T-cell (primary cell): ENCODE measurements at regions not wholly inside any gene's neighbourhood (a gene's known extent, or its start where the extent isn't known, plus 50 kb on each side); places are given as distances from the start of the nearest gene placed in this dataset.

Experiments used
- ATAC-seq, 4 experiments: fragments of 200-7000 bp in 3 of 4; fragments of 150-1000 bp in 1 of 4; cut with Tn5 transposase; replicated peaks in 1 of 4; 1 replicate in 3 of 4; 2 replicates in 1 of 4; pipeline ENCODE4 v1.10.0; 2021; ENCODE audit warnings: moderate library complexity in 3 of 4, mild to moderate bottlenecking in 2 of 4, moderate number of reproducible peaks in 1 of 4
- CTCF ChIA-PET, 2 donors: fragments of 300-600 bp; sonication (Branson Sonifier 250); formaldehyde crosslinking; loops; one replicate each; lab custom pipeline; 2022; ENCODE audit warnings: antibody characterized with exemption in 2 of 2; lab: Charles Lee
- POLR2A ChIA-PET, 2 donors: fragments of 300-600 bp; sonication (Branson Sonifier 250); formaldehyde crosslinking; loops; one replicate each; lab custom pipeline; 2022; ENCODE audit warnings: antibody characterized with exemption in 2 of 2; lab: Charles Lee
- DNase-seq, 35 experiments: peaks; one replicate each; pipeline versions ENCODE4 v3.0.0 to v3.0.0-alpha.2; 2013 to 2023
- H3K27ac ChIP-seq: one replicate; pipeline ENCODE4 v1.5.1; 2013; ENCODE audit warnings: low read length
- H3K27me3 ChIP-seq, 2 experiments: replicated peaks in 1 of 2; 1 replicate in 1 of 2; 2 replicates in 1 of 2; pipeline versions ENCODE4 v1.6.1 to v1.7.0; 2013; ENCODE audit warnings: low read length in 1 of 2, mixed read lengths in 1 of 2; ENCODE audit not compliant: control insufficient read depth in 2 of 2, insufficient read depth in 2 of 2; ENCODE audit errors: extremely low read depth in 1 of 2
- H3K36me3 ChIP-seq, 2 donors: 1 replicate in 1 of 2; 2 replicates in 1 of 2; pipeline versions ENCODE4 v1.6.1 to v1.7.0; 2013; ENCODE audit warnings: low read length in 1 of 2; ENCODE audit not compliant: control insufficient read depth in 2 of 2, insufficient read depth in 1 of 2; ENCODE audit errors: extremely low read depth in 1 of 2
- H3K4me1 ChIP-seq, 2 experiments: 1 replicate in 1 of 2; 2 replicates in 1 of 2; pipeline versions ENCODE4 v1.6.1 to v1.7.0; 2013; ENCODE audit warnings: low read length in 2 of 2, mixed read lengths in 1 of 2; ENCODE audit not compliant: insufficient read depth in 2 of 2, control insufficient read depth in 1 of 2; ENCODE audit errors: extremely low read depth in 1 of 2
- H3K4me3 ChIP-seq, 2 donors: 1 replicate in 1 of 2; 2 replicates in 1 of 2; pipeline versions ENCODE4 v1.5.1 to v1.7.0; 2013; ENCODE audit warnings: mild to moderate bottlenecking in 2 of 2, low read length in 1 of 2, moderate library complexity in 1 of 2; ENCODE audit not compliant: control insufficient read depth in 1 of 2; ENCODE audit errors: extremely low read depth in 1 of 2
- H3K9me3 ChIP-seq: 2 replicates; pipeline ENCODE4 v1.7.0; 2013
- H3K27ac Mint-ChIP-seq, 2 donors: one replicate each; pipeline ENCODE4 v1.8.0; 2020 to 2021; ENCODE audit warnings: mild to moderate bottlenecking in 2 of 2, mixed read lengths in 2 of 2
- H3K27me3 Mint-ChIP-seq, 2 donors: one replicate each; pipeline ENCODE4 v1.8.0; 2021 to 2022; ENCODE audit warnings: mixed read lengths in 2 of 2
- H3K36me3 Mint-ChIP-seq: one replicate; pipeline ENCODE4 v1.8.0; 2021; ENCODE audit warnings: mixed read lengths
- H3K4me1 Mint-ChIP-seq, 3 donors: one replicate each; pipeline ENCODE4 v1.8.0; 2020 to 2022; ENCODE audit warnings: mixed read lengths in 3 of 3, mild to moderate bottlenecking in 1 of 3
- H3K4me3 Mint-ChIP-seq, 3 donors: one replicate each; pipeline ENCODE4 v1.8.0; 2020 to 2022; ENCODE audit warnings: mild to moderate bottlenecking in 3 of 3, mixed read lengths in 3 of 3, moderate library complexity in 3 of 3
- H3K9me3 Mint-ChIP-seq, 3 donors: one replicate each; pipeline ENCODE4 v1.8.0; 2020 to 2022; ENCODE audit warnings: mixed read lengths in 3 of 3
- WGBS: methylation state at CpG from one replicate; pipeline ENCODE4 v1.1.5; 2013; ENCODE audit warnings: missing lambda C conversion rate; ENCODE audit not compliant: insufficient coverage; 5-methylcytosine and 5-hydroxymethylcytosine counted together

DNA sequence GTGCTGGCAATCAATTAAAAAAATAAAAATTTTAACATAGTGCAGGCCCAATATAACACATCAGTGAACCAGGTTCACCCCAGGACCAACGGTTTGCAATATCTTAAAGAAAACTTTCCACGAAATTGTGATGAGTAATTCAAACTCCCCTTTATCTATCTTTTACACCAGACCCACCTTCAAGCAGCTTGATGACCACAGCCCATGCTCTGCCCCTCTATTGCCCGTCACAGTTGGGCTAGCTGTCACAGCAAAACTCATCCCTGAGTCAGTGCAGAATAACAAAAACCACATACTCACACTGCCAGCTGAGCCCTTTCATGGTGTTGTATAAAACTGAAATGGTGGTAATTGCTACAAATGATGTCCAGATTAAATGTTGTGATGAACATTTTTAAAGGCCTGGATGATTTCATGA, 112.5 kb upstream of the CREB1 start:
- Histone ChIP-seq H3K27ac (no peak overlapping the region), H3K36me3 (no peaks in the 10 kb centered on the region), H3K9me3 (no peaks in the 10 kb centered on the region), H3K4me3 (no peak overlapping the region), H3K4me1 (no peaks in the 10 kb centered on the region), H3K27me3 (no peaks in the 10 kb centered on the region)
- DNase-seq (no peak), ATAC-seq (no peak)
- Mint-ChIP-seq H3K4me3 (no peak overlapping the region), H3K9me3 (no peaks in the 10 kb centered on the region), H3K36me3 (no peaks in the 10 kb centered on the region), H3K4me1 (no peaks in the 10 kb centered on the region), H3K27me3 (no peaks in the 10 kb centered on the region), H3K27ac (no peak overlapping the region)
- POLR2A ChIA-PET: no interaction called here
- CTCF ChIA-PET: interaction anchor here in 1 of 2 donors (0.5 kb wide), 1 partner anchor 665 kb away, joined by 4 read pairs; no protein-coding TSS in a partner anchor
- WGBS: 47% methylated on average over 2 of the region's 3 CpGs

- CTCF ChIA-PET: interaction anchor here in 1 of 2 donors (0.8 kb wide), 1 partner anchor 82 kb away, joined by 3 read pairs; no protein-coding TSS in a partner anchor
These were observed 111.3 kb upstream of the CREB1 start for GRCh38 chr2:207418419-207418818.

DNA sequence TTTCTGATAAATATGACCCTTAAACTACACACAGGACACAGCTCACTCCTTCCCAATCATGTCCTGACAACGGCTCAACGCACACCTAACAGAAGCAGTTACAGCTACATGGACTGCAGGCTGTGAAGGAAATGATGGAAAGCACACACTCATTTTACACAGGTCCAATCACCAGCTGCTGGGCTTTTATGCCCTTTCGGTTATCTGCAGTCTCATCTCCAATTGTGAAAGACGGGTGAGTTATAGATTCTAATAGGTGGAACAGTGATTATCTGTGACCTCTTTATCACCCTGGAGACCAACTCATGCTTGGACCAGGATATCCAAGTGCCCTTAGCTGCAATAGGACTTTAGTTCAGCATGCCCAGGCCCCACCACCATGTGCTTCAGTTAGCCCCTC, 110.4 kb upstream of the CREB1 start:
- Histone ChIP-seq H3K36me3 (no peaks in the 10 kb centered on the region), H3K4me3 (no peak overlapping the region), H3K4me1 (no peaks in the 10 kb centered on the region), H3K27ac (no peak overlapping the region), H3K27me3 (no peaks in the 10 kb centered on the region), H3K9me3 (no peaks in the 10 kb centered on the region)
- Mint-ChIP-seq H3K36me3 (no peaks in the 10 kb centered on the region), H3K9me3 (no peaks in the 10 kb centered on the region), H3K4me3 (no peak overlapping the region), H3K4me1 (peaks cover 0 to 6% (median 2%) of the 10 kb centered on the region in 3 donors), H3K27ac (no peak overlapping the region), H3K27me3 (no peaks in the 10 kb centered on the region)
- POLR2A ChIA-PET: no interaction called here
- WGBS: 100% methylated on average over 2 of the region's 4 CpGs
- ATAC-seq: no peak
- CTCF ChIA-PET: no interaction called here
- no peak for DNase-seq

More at GRCh38 chr2:207418419-207418818, 111.3 kb upstream of the CREB1 start:
- POLR2A ChIA-PET: no interaction called here
- no peak overlapping the region for H3K27ac Mint-ChIP-seq
- H3K27me3 Mint-ChIP-seq: no peaks in the 10 kb centered on the region
- ATAC-seq: no peak
- no peak for DNase-seq
- H3K4me1 ChIP-seq: no peaks in the 10 kb centered on the region
- no peak overlapping the region for H3K4me3 ChIP-seq
- no peaks in the 10 kb centered on the region for H3K36me3 Mint-ChIP-seq
- H3K9me3 Mint-ChIP-seq: no peaks in the 10 kb centered on the region
- H3K27me3 ChIP-seq: no peaks in the 10 kb centered on the region
- H3K36me3 ChIP-seq: no peaks in the 10 kb centered on the region
- no peaks in the 10 kb centered on the region for H3K9me3 ChIP-seq
- WGBS: 54% methylated on average over 3 of the region's 4 CpGs
- H3K4me1 Mint-ChIP-seq: no peaks in the 10 kb centered on the region
- H3K4me3 Mint-ChIP-seq: no peak overlapping the region
- H3K27ac ChIP-seq: no peak overlapping the region

- CTCF ChIA-PET: no interaction called here
These were observed 108.1 kb upstream of the CREB1 start for GRCh38 chr2:207421671-207422070.

DNA sequence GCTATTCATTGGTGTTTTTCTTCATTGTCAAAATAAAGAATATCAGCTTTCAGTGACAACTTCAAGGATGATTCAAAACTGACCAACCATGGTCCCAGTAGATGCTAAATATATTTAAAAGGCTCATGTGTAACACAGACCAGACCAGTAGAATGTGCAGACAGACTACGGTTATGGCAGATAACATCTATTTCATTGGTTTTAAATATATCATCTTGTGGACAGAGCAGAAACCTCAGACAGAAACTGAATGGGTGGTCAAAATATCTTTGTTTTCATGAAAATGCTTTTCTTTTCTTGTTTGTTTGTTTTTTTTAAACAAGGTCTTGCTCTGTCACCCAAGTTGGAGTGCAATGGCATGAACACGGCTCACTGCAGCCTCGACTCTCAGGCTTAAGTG, 107.4 kb upstream of the CREB1 start:
- DNase-seq: no peak
- Mint-ChIP-seq H3K36me3 (no peaks in the 10 kb centered on the region), H3K4me3 (no peak overlapping the region), H3K4me1 (peaks cover 0 to 7% (median 2%) of the 10 kb centered on the region in 3 donors), H3K27me3 (no peaks in the 10 kb centered on the region), H3K27ac (no peak overlapping the region), H3K9me3 (no peaks in the 10 kb centered on the region)
- WGBS: no CpG with 5 or more reads among the region's 3 CpGs
- no peaks in the 10 kb centered on the region for H3K27me3 ChIP-seq
- no peaks in the 10 kb centered on the region for H3K9me3 ChIP-seq
- ChIA-PET POLR2A (no interaction called here), CTCF (no interaction called here)
- no peak overlapping the region for H3K27ac ChIP-seq
- H3K4me1 ChIP-seq: no peaks in the 10 kb centered on the region
- ATAC-seq: no peak
- no peak overlapping the region for H3K4me3 ChIP-seq
- no peaks in the 10 kb centered on the region for H3K36me3 ChIP-seq

More at GRCh38 chr2:207421671-207422070, 108.1 kb upstream of the CREB1 start:
- H3K36me3 ChIP-seq: no peaks in the 10 kb centered on the region
- no peaks in the 10 kb centered on the region for H3K27me3 Mint-ChIP-seq
- DNase-seq: no peak
- peaks cover 0 to 7% (median 2%) of the 10 kb centered on the region in 3 donors for H3K4me1 Mint-ChIP-seq
- no peak overlapping the region for H3K27ac ChIP-seq
- H3K4me3 ChIP-seq: no peak overlapping the region
- no peak for ATAC-seq
- no peak overlapping the region for H3K27ac Mint-ChIP-seq
- no peak overlapping the region for H3K4me3 Mint-ChIP-seq
- no peaks in the 10 kb centered on the region for H3K36me3 Mint-ChIP-seq
- H3K9me3 ChIP-seq: no peaks in the 10 kb centered on the region
- POLR2A ChIA-PET: no interaction called here
- no peaks in the 10 kb centered on the region for H3K9me3 Mint-ChIP-seq
- WGBS: 95% methylated on average over 7 of the region's 12 CpGs
- H3K4me1 ChIP-seq: no peaks in the 10 kb centered on the region
- no peaks in the 10 kb centered on the region for H3K27me3 ChIP-seq

GRCh38 chr2:207423886-207424285, 105.9 kb upstream of the CREB1 start:
- Mint-ChIP-seq H3K36me3 (no peaks in the 10 kb centered on the region), H3K27ac (no peak overlapping the region), H3K4me1 (peaks cover 0 to 7% (median 2%) of the 10 kb centered on the region in 3 donors), H3K27me3 (no peaks in the 10 kb centered on the region), H3K4me3 (no peak overlapping the region), H3K9me3 (no peaks in the 10 kb centered on the region)
- Histone ChIP-seq H3K4me3 (no peak overlapping the region), H3K4me1 (no peaks in the 10 kb centered on the region), H3K36me3 (no peaks in the 10 kb centered on the region), H3K27me3 (no peaks in the 10 kb centered on the region), H3K9me3 (no peaks in the 10 kb centered on the region), H3K27ac (no peak overlapping the region)
- DNase-seq: peak in 16 of 35 experiments; percentile 2 to 28 (median 8)
- CTCF ChIA-PET: no interaction called here
- WGBS: no CpG with 5 or more reads among the region's 3 CpGs
- no peak for ATAC-seq
- POLR2A ChIA-PET: no interaction called here

DNA sequence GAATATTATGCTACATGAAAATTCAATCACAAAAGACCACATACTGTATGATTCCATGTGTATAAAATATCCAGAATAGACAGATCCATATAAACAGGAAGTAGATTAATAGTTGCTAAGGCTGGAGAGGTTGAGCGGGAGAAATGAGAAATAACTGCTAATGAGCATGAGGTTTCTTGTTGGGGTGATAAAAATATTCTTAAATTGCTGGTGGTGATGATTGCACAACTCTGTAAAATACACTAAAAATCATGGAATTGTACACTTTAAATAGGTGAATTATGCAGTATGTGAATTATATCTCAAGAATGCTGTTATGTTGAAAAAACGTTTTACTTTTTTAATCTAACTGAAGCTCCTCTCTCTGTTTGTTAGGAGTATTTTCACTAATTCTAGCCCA, 101.8 kb upstream of the CREB1 start:
- no peak for ATAC-seq
- H3K9me3 Mint-ChIP-seq: no peaks in the 10 kb centered on the region

More for the DNA sequence above, 101.8 kb upstream of the CREB1 start:
- CTCF ChIA-PET: no interaction called here
- no peak overlapping the region for H3K4me3 ChIP-seq
- no peaks in the 10 kb centered on the region for H3K36me3 Mint-ChIP-seq
- H3K9me3 ChIP-seq: no peaks in the 10 kb centered on the region
- H3K4me3 Mint-ChIP-seq: no peak overlapping the region
- H3K27ac Mint-ChIP-seq: no peak overlapping the region
- H3K4me1 Mint-ChIP-seq: peaks cover 0 to 7% (median 2%) of the 10 kb centered on the region in 3 donors
- no peak for DNase-seq
- no peak overlapping the region for H3K27ac ChIP-seq
- WGBS: no CpG with 5 or more reads among the region's 2 CpGs
- H3K36me3 ChIP-seq: no peaks in the 10 kb centered on the region
- no peaks in the 10 kb centered on the region for H3K27me3 ChIP-seq
- POLR2A ChIA-PET: no interaction called here
- H3K4me1 ChIP-seq: no peaks in the 10 kb centered on the region
- no peaks in the 10 kb centered on the region for H3K27me3 Mint-ChIP-seq
